ENCODE measurements at regions not wholly inside any gene's neighbourhood (a gene's known extent, or its start where the extent isn't known, plus 50 kb on each side); places are given as distances from the start of the nearest gene placed in this dataset.

DNA sequence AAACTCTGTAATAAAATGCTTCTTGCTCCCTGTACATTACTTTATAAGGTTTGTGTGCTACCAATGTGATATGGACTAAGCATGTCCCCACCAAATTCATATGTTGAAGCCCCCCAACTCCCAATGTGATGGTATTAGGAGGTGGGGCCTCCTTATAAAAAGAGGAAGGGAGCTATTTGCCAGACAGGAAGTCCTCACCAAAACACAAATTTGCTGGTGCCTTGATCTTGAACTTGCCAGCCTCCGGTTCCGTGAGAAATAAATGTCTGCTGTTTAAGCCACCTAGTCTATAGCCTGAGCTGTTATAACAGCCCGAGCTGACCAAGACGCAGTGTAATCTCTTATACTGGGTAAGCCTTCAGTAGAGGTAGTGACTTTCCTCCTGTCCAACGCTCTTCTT is 114.5 kb downstream of the INHBA start:
- no peaks in the 10 kb centered on the region for H4K20me1 ChIP-seq (replicated peaks in 1 of 2; ENCODE audit: control insufficient read depth in 1 of 2, insufficient read depth in 2 of 2, low read length in 2 of 2)
- H2BK20ac ChIP-seq (ENCODE audit: low read length), result no peak overlapping the region
- H3K4me2 ChIP-seq (ENCODE audit: insufficient read depth in 1 of 2, low read depth in 2 of 2, low read length in 2 of 2), result no peak overlapping the region
- no peak overlapping the region for H4K91ac ChIP-seq (replicated peaks; ENCODE audit: insufficient read length, low read length)
- no peak overlapping the region for H3K27ac ChIP-seq (ENCODE audit: low read depth, low read length)
- H2BK120ac ChIP-seq (replicated peaks; ENCODE audit: low read depth, low read length), result no peak overlapping the region
- H2BK12ac ChIP-seq (ENCODE audit: low read depth, low read length), result no peak overlapping the region
- no peak overlapping the region for H2BK5ac ChIP-seq (ENCODE audit: low read depth, low read length)
- FAIRE-seq, result no peak
- H3K9ac ChIP-seq (replicated peaks in 1 of 4; ENCODE audit: extremely low read depth in 1 of 4, low read depth in 3 of 4, low read length in 3 of 4), result no peak overlapping the region
- ChIA-PET POLR2A (ENCODE audit: partially characterized antibody) (no interaction called here), CTCF (ENCODE audit: partially characterized antibody) (interaction anchor here (0.7 to 5.5 kb wide), 3 partner anchors 12 to 111 kb away, joined by 3 to 33 read pairs (median 3); no protein-coding TSS in a partner anchor)
- H2AK5ac ChIP-seq (ENCODE audit: low read depth, low read length), result no peak overlapping the region
- no peak overlapping the region for H3K56ac ChIP-seq (replicated peaks; ENCODE audit: insufficient read length, low read depth, low read length)
- H3K36me3 ChIP-seq (ENCODE audit: control insufficient read depth in 2 of 4, insufficient read depth in 4 of 4, low read length in 3 of 4), result peaks cover 0 to 4% (median 0%) of the 10 kb centered on the region in 4 experiments; a peak in 1 of 8 replicates
- peaks cover 0 to 5% (median 4%) of the 10 kb centered on the region in 4 experiments; a peak in 5 of 7 replicates for H3K4me1 ChIP-seq (replicated peaks in 1 of 4; ENCODE audit: control insufficient read depth in 3 of 4, insufficient read depth in 4 of 4, low read length in 3 of 4)
- H3K14ac ChIP-seq (ENCODE audit: insufficient read length), result no peak overlapping the region
- no peak for DNase-seq (ENCODE audit: low read depth in 1 of 2, low spot score in 2 of 2)
- no peak overlapping the region for H4K5ac ChIP-seq (ENCODE audit: insufficient read length, low read depth, low read length)
- H3K23me2 ChIP-seq (ENCODE audit: low read depth, low read length), result no peaks in the 10 kb centered on the region; the same call in 1 of the 2 replicates
- no peak overlapping the region for H3K18ac ChIP-seq (ENCODE audit: extremely low read depth, low read length)
- no peak overlapping the region for H3K4ac ChIP-seq (replicated peaks; ENCODE audit: insufficient read length, low read depth, low read length)
- no peak overlapping the region for H2BK15ac ChIP-seq (ENCODE audit: low read length)
- no peaks in the 10 kb centered on the region for H3K27me3 ChIP-seq (replicated peaks in 1 of 4; ENCODE audit: control insufficient read depth in 3 of 4, extremely low read depth in 1 of 4, insufficient read depth in 3 of 4, low read length in 3 of 4)
- H3K79me1 ChIP-seq (ENCODE audit: low read depth, low read length), result no peaks in the 10 kb centered on the region
- H2AFZ ChIP-seq (ENCODE audit: low read length), result no peak overlapping the region
- H3K79me2 ChIP-seq (ENCODE audit: control insufficient read depth in 1 of 2, insufficient read depth in 2 of 2, low read length in 2 of 2), result no peaks in the 10 kb centered on the region
- no peak overlapping the region for H3K23ac ChIP-seq (ENCODE audit: insufficient read length)
- TF ChIP-seq SAP30 (IDR thresholded peaks at IDR 0.05; ENCODE audit: insufficient read depth, insufficient replicate concordance, low read length), result no peak
- no peak for TF ChIP-seq SP4 (IDR thresholded peaks at IDR 0.05; ENCODE audit: low read length)
- TF ChIP-seq, protein P1, sequence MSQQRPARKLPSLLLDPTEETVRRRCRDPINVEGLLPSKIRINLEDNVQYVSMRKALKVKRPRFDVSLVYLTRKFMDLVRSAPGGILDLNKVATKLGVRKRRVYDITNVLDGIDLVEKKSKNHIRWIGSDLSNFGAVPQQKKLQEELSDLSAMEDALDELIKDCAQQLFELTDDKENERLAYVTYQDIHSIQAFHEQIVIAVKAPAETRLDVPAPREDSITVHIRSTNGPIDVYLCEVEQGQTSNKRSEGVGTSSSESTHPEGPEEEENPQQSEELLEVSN (IDR thresholded peaks at IDR 0.05), result no peak
- no peak for TF ChIP-seq CREB1 (IDR thresholded peaks at IDR 0.05)
- no peak for TF ChIP-seq ASH2L (IDR thresholded peaks at IDR 0.05; ENCODE audit: low read length)
- no peak for TF ChIP-seq TEAD4 (IDR thresholded peaks at IDR 0.05; ENCODE audit: low read depth, low read length)
- TF ChIP-seq CBX8 (IDR thresholded peaks at IDR 0.05; ENCODE audit: borderline replicate concordance, low read depth, low read length), result no peak
- TF ChIP-seq HDAC6 (IDR thresholded peaks at IDR 0.05; ENCODE audit: low read depth, low read length), result no peak
- TF ChIP-seq NRF1 (IDR thresholded peaks at IDR 0.05; ENCODE audit: low read depth, low read length), result no peak
- no peak for TF ChIP-seq GTF2F1 (IDR thresholded peaks at IDR 0.05; ENCODE audit: borderline replicate concordance, low read depth, low read length)
- TF ChIP-seq NANOG (IDR thresholded peaks at IDR 0.05; ENCODE audit: insufficient read depth, low read depth, low read length, poor library complexity, severe bottlenecking), result no peak
- TF ChIP-seq JUND (IDR thresholded peaks at IDR 0.05; ENCODE audit: low read length), result no peak
- TF ChIP-seq, protein P2, sequence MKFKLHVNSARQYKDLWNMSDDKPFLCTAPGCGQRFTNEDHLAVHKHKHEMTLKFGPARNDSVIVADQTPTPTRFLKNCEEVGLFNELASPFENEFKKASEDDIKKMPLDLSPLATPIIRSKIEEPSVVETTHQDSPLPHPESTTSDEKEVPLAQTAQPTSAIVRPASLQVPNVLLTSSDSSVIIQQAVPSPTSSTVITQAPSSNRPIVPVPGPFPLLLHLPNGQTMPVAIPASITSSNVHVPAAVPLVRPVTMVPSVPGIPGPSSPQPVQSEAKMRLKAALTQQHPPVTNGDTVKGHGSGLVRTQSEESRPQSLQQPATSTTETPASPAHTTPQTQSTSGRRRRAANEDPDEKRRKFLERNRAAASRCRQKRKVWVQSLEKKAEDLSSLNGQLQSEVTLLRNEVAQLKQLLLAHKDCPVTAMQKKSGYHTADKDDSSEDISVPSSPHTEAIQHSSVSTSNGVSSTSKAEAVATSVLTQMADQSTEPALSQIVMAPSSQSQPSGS (IDR thresholded peaks at IDR 0.05; ENCODE audit: low read length), result no peak
- WGBS, 2 experiments (ENCODE audit: extremely low coverage in 1 of 2, insufficient coverage in 1 of 2, insufficient read length in 1 of 2, insufficient replicate concordance in 2 of 2, low coverage in 1 of 2, low lambda C conversion rate in 2 of 2, missing lambda C conversion rate in 1 of 2), result 93% methylated on average over 5 of the region's 5 CpGs; no CpG with 5 or more reads in 1 of the 2 experiments
- H4K8ac ChIP-seq (ENCODE audit: extremely low read depth, insufficient read depth, low read length), result no peak overlapping the region
- H3K9me3 ChIP-seq (ENCODE audit: insufficient read depth in 2 of 2, low read depth in 1 of 2, low read length in 1 of 2), result 0 out of 4 replicates have a peak, but pooled peaks cover 0 to 4% of the 10 kb centered on the region in 2 experiments
- H3K4me3 ChIP-seq (ENCODE audit: extremely low read depth in 1 of 4, insufficient read depth in 2 of 4, low read depth in 3 of 4, low read length in 4 of 4), result no peak overlapping the region
